GM23248 (cell line): ENCODE measurements at regions not wholly inside any gene's neighbourhood (a gene's known extent, or its start where the extent isn't known, plus 50 kb on each side); places are given as distances from the start of the nearest gene placed in this dataset.

Source experiments
- EZH2 ChIP-seq: fragments of 200-600 bp; sonication (generic); IDR thresholded peaks from 2 replicates; pipeline ENCODE4 v1.6.1; 2018; ENCODE audit warnings: antibody characterized with exemption, mild to moderate bottlenecking; ENCODE audit not compliant: insufficient read depth, poor library complexity, severe bottlenecking
- EZH2phosphoT487 ChIP-seq: fragments of 200-600 bp; sonication (generic); IDR thresholded peaks from 2 replicates; pipeline ENCODE4 v1.6.1; 2018; ENCODE audit warnings: antibody characterized with exemption, moderate library complexity, mild to moderate bottlenecking, low read depth; ENCODE audit not compliant: insufficient read depth

GRCh38 chr12:98213556-98213955 lies 301.8 kb upstream of the TMPO start:
- TF ChIP-seq EZH2 (no peak), EZH2phosphoT487 (no peak)
